Endothelial cell of umbilical vein (primary cell): ENCODE measurements at regions not wholly inside any gene's neighbourhood (a gene's known extent, or its start where the extent isn't known, plus 50 kb on each side); places are given as distances from the start of the nearest gene placed in this dataset.

ENCODE experiments used
- BruUV-seq: library from RNA; stranded (reverse); fragments of 400-500 nt; replicated peaks from 2 replicates; lab custom pipeline; 2021; lab: Mats Ljungman, UMichigan
- CTCF ChIA-PET: fragments of 300-600, 350-600 bp; sonication (Branson Sonifier 250); formaldehyde crosslinking; loops from one replicate; lab custom pipeline; 2021; ENCODE audit warnings: antibody characterized with exemption, inconsistent platforms; lab: Charles Lee
- POLR2A ChIA-PET: fragments of 300-600, 350-600 bp; sonication (Branson Sonifier 250); formaldehyde crosslinking; loops from one replicate; lab custom pipeline; 2021; ENCODE audit warnings: antibody characterized with exemption, inconsistent platforms; lab: Charles Lee
- DNase-seq: peaks from one replicate; pipeline ENCODE4 v3.0.0-alpha.2; 2011; ENCODE audit warnings: low read depth, low spot score
- FAIRE-seq: peaks from 2 replicates; lab custom pipeline; 2011; peaks lifted over from hg19 to GRCh38; lab: Jason Lieb, UNC
- H2AFZ ChIP-seq: 2 replicates; pipeline ENCODE4 v1.6.0; 2012; ENCODE audit warnings: low read depth, low read length, control low read depth, inconsistent platforms
- H3K27ac ChIP-seq: 2 replicates; pipeline ENCODE4 v1.5.1; 2011; ENCODE audit warnings: low read depth, mild to moderate bottlenecking, control low read depth, low read length, moderate library complexity; ENCODE audit not compliant: insufficient read depth
- H3K27me3 ChIP-seq, 2 experiments: 2 replicates each; pipeline versions ENCODE4 v1.6.0 to v1.6.1; 2011; ENCODE audit warnings: low read length in 2 of 2, mixed read lengths in 1 of 2; ENCODE audit not compliant: control insufficient read depth in 2 of 2, insufficient read depth in 2 of 2
- H3K36me3 ChIP-seq, 2 experiments: 2 replicates in 1 of 2; 3 replicates in 1 of 2; pipeline ENCODE4 v1.5.1; 2011; ENCODE audit warnings: low read length in 2 of 2, mild to moderate bottlenecking in 1 of 2, moderate library complexity in 1 of 2; ENCODE audit not compliant: control insufficient read depth in 2 of 2, insufficient read depth in 2 of 2; ENCODE audit errors: extremely low read depth in 1 of 2
- H3K4me1 ChIP-seq: 3 replicates; pipeline ENCODE4 v1.5.1; 2011; ENCODE audit warnings: mild to moderate bottlenecking, low read length; ENCODE audit not compliant: control insufficient read depth, insufficient read depth; ENCODE audit errors: extremely low read depth
- H3K4me2 ChIP-seq: 2 replicates; pipeline ENCODE4 v1.6.1; 2011; ENCODE audit warnings: low read length, control low read depth, mixed read lengths; ENCODE audit not compliant: insufficient read depth
- H3K4me3 ChIP-seq, 3 experiments: fragments of 200-600 bp in 1 of 3; sonication (generic), shearing (Covaris generic) in 1 of 3; replicated peaks in 1 of 3; 2 replicates each; pipeline ENCODE4 v1.5.1; 2011 to 2016; ENCODE audit warnings: control low read depth in 3 of 3, low read length in 3 of 3, mild to moderate bottlenecking in 2 of 3, inconsistent platforms in 1 of 3, low read depth in 1 of 3, moderate library complexity in 1 of 3; ENCODE audit not compliant: insufficient read depth in 1 of 3
- H3K79me2 ChIP-seq: 2 replicates; pipeline ENCODE4 v1.6.0; 2012; ENCODE audit warnings: low read length, inconsistent platforms; ENCODE audit not compliant: control insufficient read depth, insufficient read depth
- H3K9ac ChIP-seq: replicated peaks from 2 replicates; pipeline ENCODE3; 2011; ENCODE audit warnings: low read length, control low read depth; ENCODE audit not compliant: insufficient read depth; ENCODE audit errors: extremely low read depth
- H3K9me1 ChIP-seq: replicated peaks from 3 replicates; pipeline ENCODE4 v1.6.0; 2011; ENCODE audit warnings: mild to moderate bottlenecking, low read length; ENCODE audit not compliant: control insufficient read depth, insufficient read depth; ENCODE audit errors: extremely low read depth
- H3K9me3 ChIP-seq: replicated peaks from 2 replicates; pipeline ENCODE4 v1.5.1; 2012; ENCODE audit warnings: low read length, inconsistent platforms; ENCODE audit not compliant: control insufficient read depth, insufficient read depth
- H4K20me1 ChIP-seq: replicated peaks from 2 replicates; pipeline ENCODE3; 2011; ENCODE audit warnings: mild to moderate bottlenecking, low read length; ENCODE audit not compliant: control insufficient read depth, insufficient read depth; ENCODE audit errors: extremely low read depth
- FOS ChIP-seq: IDR thresholded peaks from 2 replicates; pipeline ENCODE4 v1.6.1; 2011; ENCODE audit warnings: mild to moderate bottlenecking, low read length, moderate library complexity, borderline replicate concordance; ENCODE audit not compliant: insufficient read depth
- GATA2 ChIP-seq: IDR thresholded peaks from 2 replicates; pipeline ENCODE4 v1.7.0; 2011; ENCODE audit warnings: low read depth, mild to moderate bottlenecking, moderate library complexity, mixed read lengths, low read length; ENCODE audit not compliant: insufficient read length, insufficient read depth
- JUN ChIP-seq: IDR thresholded peaks from 2 replicates; pipeline ENCODE4 v1.6.1; 2011; ENCODE audit warnings: borderline replicate concordance, low read depth; ENCODE audit not compliant: insufficient read length, insufficient read depth
- MYC ChIP-seq: IDR thresholded peaks from one replicate; pipeline ENCODE4 v1.6.1; 2011; ENCODE audit warnings: mild to moderate bottlenecking, low read depth, low read length
- POLR2A ChIP-seq: IDR thresholded peaks from 2 replicates; pipeline ENCODE4 v1.6.1; 2012; ENCODE audit warnings: low read depth, mild to moderate bottlenecking, control low read depth, low read length
- POLR2AphosphoS5 ChIP-seq: IDR thresholded peaks from 2 replicates; pipeline ENCODE4 v1.6.1; 2012; ENCODE audit warnings: low read depth, mild to moderate bottlenecking, control low read depth, low read length, moderate library complexity; ENCODE audit not compliant: insufficient read depth
- dilution Hi-C: fragments of 300-500 bp; cut with MboI; formaldehyde crosslinking; loops from one replicate; pipeline ENCODE4 v1.15.0; 2019; ENCODE audit warnings: low sequenced_read_pairs; ENCODE audit not compliant: extremely low pct_ligation_motif_present
- intact Hi-C: fragments of 100-400 bp; cut with micrococcal nuclease; formaldehyde crosslinking; loops from one replicate; pipeline ENCODE4 v1.10.0; 2022
- TF ChIP-seq, protein P1 (sequence below), 2 donors: IDR thresholded peaks; 1 replicate in 1 of 2; 2 replicates in 1 of 2; pipeline ENCODE4 v1.5.1; 2011; ENCODE audit warnings: low read length in 2 of 2, mild to moderate bottlenecking in 2 of 2, moderate library complexity in 2 of 2, control low read depth in 1 of 2, inconsistent platforms in 1 of 2, low read depth in 1 of 2; ENCODE audit not compliant: insufficient read depth in 1 of 2; ENCODE audit errors: extremely low read depth in 1 of 2
- TF ChIP-seq, protein P2 (sequence below): IDR thresholded peaks from 2 replicates; pipeline ENCODE4 v1.6.1; 2011; ENCODE audit not compliant: insufficient read depth, insufficient read length

DNA sequence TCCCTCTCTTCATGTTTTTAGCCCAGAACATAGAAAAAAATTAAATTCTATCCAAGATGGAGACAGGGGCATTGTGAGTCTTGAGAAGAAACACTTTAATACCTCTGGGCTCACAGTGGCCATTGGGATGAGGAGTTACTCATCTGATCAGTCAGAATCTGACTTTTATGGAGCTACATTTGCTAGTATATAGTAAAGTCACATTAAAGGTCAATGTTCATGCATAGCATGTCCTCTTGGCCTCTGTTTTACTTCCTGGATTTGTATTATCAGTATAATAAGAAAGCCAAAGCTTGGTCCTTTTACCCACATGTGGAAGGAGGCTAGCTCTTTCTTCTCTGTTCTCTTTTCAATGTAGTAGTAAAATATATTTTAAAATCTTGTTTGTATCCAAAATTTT is 93.6 kb upstream of the CNOT2 start:
- no TSS peak for BruUV-seq
- FAIRE-seq (no peak), DNase-seq (no peak)
- Histone ChIP-seq H3K27ac (no peak overlapping the region), H3K9ac (no peak overlapping the region), H3K4me1 (no peaks in the 10 kb centered on the region), H3K9me3 (no peaks in the 10 kb centered on the region), H3K4me3 (no peak overlapping the region), H3K4me2 (no peak overlapping the region), H4K20me1 (no peaks in the 10 kb centered on the region), H2AFZ (no peak overlapping the region), H3K9me1 (no peaks in the 10 kb centered on the region), H3K36me3 (no peaks in the 10 kb centered on the region), H3K27me3 (peaks cover 0 to 4% of the 10 kb centered on the region in 2 experiments), H3K79me2 (no peaks in the 10 kb centered on the region)
- ChIA-PET POLR2A (interaction anchor here (0.6 kb wide), 1 partner anchor 308 kb away, joined by 3 read pairs; no protein-coding TSS in a partner anchor), CTCF (interaction anchor here (0.8 kb wide), 1 partner anchor 248 kb away, joined by 3 read pairs; no protein-coding TSS in a partner anchor)
- dilution Hi-C loops, result no loop called here
- intact Hi-C loops, result no loop called here
- TF ChIP-seq MYC (no peak), JUN (no peak), FOS (no peak)
- TF ChIP-seq, protein P1, sequence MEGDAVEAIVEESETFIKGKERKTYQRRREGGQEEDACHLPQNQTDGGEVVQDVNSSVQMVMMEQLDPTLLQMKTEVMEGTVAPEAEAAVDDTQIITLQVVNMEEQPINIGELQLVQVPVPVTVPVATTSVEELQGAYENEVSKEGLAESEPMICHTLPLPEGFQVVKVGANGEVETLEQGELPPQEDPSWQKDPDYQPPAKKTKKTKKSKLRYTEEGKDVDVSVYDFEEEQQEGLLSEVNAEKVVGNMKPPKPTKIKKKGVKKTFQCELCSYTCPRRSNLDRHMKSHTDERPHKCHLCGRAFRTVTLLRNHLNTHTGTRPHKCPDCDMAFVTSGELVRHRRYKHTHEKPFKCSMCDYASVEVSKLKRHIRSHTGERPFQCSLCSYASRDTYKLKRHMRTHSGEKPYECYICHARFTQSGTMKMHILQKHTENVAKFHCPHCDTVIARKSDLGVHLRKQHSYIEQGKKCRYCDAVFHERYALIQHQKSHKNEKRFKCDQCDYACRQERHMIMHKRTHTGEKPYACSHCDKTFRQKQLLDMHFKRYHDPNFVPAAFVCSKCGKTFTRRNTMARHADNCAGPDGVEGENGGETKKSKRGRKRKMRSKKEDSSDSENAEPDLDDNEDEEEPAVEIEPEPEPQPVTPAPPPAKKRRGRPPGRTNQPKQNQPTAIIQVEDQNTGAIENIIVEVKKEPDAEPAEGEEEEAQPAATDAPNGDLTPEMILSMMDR (IDR thresholded peaks at IDR 0.05; ENCODE audit: extremely low read depth in 1 of 2, insufficient read depth in 1 of 2, low read depth in 1 of 2, low read length in 2 of 2), result no peak

DNA sequence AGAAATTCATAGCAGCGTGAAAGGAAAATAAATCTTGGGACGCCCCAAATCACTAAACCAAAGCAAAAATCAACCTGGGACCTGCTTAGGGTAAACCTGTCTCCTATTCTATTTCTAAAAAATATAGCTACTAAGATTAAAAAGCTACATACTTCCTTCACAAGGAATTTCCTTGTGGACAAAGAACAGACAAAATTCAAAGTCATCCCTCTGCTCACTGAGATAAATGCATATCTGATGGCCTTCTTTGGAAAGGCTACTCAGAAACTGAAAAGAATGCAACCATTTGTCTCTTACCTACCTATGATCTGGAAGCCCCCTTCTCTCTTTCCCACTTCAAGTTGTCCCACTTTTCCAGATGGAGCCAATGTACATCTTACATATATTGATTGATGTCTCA is 93.0 kb upstream of the CNOT2 start:
- TF ChIP-seq POLR2A, result no peak
- no peak for TF ChIP-seq FOS
- no peak for TF ChIP-seq MYC
- TF ChIP-seq GATA2, result no peak
- TF ChIP-seq POLR2AphosphoS5, result no peak
- TF ChIP-seq, protein P1 (IDR thresholded peaks at IDR 0.05; ENCODE audit: extremely low read depth in 1 of 2, insufficient read depth in 1 of 2, low read depth in 1 of 2, low read length in 2 of 2), result no peak
- TF ChIP-seq, protein P2, sequence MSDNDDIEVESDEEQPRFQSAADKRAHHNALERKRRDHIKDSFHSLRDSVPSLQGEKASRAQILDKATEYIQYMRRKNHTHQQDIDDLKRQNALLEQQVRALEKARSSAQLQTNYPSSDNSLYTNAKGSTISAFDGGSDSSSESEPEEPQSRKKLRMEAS, result no peak
- TF ChIP-seq JUN, result no peak
- POLR2A ChIA-PET, result no interaction called here
- DNase-seq (no peak), FAIRE-seq (no peak)
- intact Hi-C loops (no loop called here), dilution Hi-C loops (no loop called here)
- no peak overlapping the region for H2AFZ ChIP-seq
- H4K20me1 ChIP-seq, result no peaks in the 10 kb centered on the region
- BruUV-seq, result no TSS peak
- no peaks in the 10 kb centered on the region for H3K9me1 ChIP-seq
- H3K4me3 ChIP-seq, result no peak overlapping the region
- H3K79me2 ChIP-seq, result no peaks in the 10 kb centered on the region
- peaks cover 0 to 4% of the 10 kb centered on the region in 2 experiments for H3K27me3 ChIP-seq
- H3K36me3 ChIP-seq, result no peaks in the 10 kb centered on the region
- no peaks in the 10 kb centered on the region for H3K4me1 ChIP-seq
- H3K4me2 ChIP-seq, result no peak overlapping the region
- CTCF ChIA-PET, result no interaction called here
- no peak overlapping the region for H3K9ac ChIP-seq
- no peak overlapping the region for H3K27ac ChIP-seq
- no peaks in the 10 kb centered on the region for H3K9me3 ChIP-seq
